ENCODE measurements at regions not wholly inside any gene's neighbourhood (a gene's known extent, or its start where the extent isn't known, plus 50 kb on each side); places are given as distances from the start of the nearest gene placed in this dataset.

GRCh38 chr9:16033253-16033652, 480.4 kb downstream of the CCDC171 start:
- no peaks in the 10 kb centered on the region for H3K79me2 ChIP-seq (ENCODE audit: insufficient read depth, low read length)
- no peaks in the 10 kb centered on the region for H4K20me1 ChIP-seq (ENCODE audit: insufficient read depth)
- ChIA-PET POLR2A (no interaction called here), CTCF (interaction anchor here (1.0 kb wide), 1 partner anchor 99 kb away, joined by 7 read pairs; no protein-coding TSS in a partner anchor), RAD21 (ENCODE audit: low non-redundant PET in 1 of 2, low total read pairs in 2 of 2, uncharacterized antibody in 2 of 2, unreplicated experiment in 2 of 2) (no interaction called here)
- TF ChIP-seq MAX (IDR thresholded peaks at IDR 0.05) (no peak), ZFX (IDR thresholded peaks at IDR 0.05) (no peak), RAD21 (IDR thresholded peaks at IDR 0.05; ENCODE audit: low read depth) (no peak), CBX3 (IDR thresholded peaks at IDR 0.05; ENCODE audit: low read depth) (no peak), CEBPB (IDR thresholded peaks at IDR 0.05; ENCODE audit: low read depth) (no peak), EZH2 (IDR thresholded peaks at IDR 0.05) (no peak), ATF3 (IDR thresholded peaks at IDR 0.05) (no peak), ZNF274 (IDR thresholded peaks at IDR 0.05; ENCODE audit: low read depth, low read length) (no peak), SP1 (IDR thresholded peaks at IDR 0.05; ENCODE audit: low read depth) (no peak), SIN3A (IDR thresholded peaks at IDR 0.05; ENCODE audit: low read depth) (no peak), ZBTB33 (IDR thresholded peaks at IDR 0.05; ENCODE audit: extremely low read depth, insufficient replicate concordance, low read length) (no peak), YY1 (IDR thresholded peaks at IDR 0.05; ENCODE audit: extremely low read depth, insufficient replicate concordance, low read depth, low read length) (no peak)
- no peak overlapping the region for H3K27ac ChIP-seq (ENCODE audit: low read depth, low read length)
- H3K27me3 ChIP-seq (ENCODE audit: insufficient read depth, low read length): no peaks in the 10 kb centered on the region
- peaks cover 10 to 38% of the 10 kb centered on the region in 2 experiments for H3K4me1 ChIP-seq (ENCODE audit: control insufficient read depth in 1 of 2, insufficient read depth in 2 of 2, low read length in 2 of 2)
- no peak overlapping the region for H3K4me3 ChIP-seq (replicated peaks in 1 of 2; ENCODE audit: low read depth in 1 of 2, low read length in 2 of 2)
- no peak for ATAC-seq
- no peak overlapping the region for H3K4me2 ChIP-seq (ENCODE audit: low read length)
- DNase-seq (ENCODE audit: low read depth, low spot score): no peak
- no peaks in the 10 kb centered on the region for H3K36me3 ChIP-seq (ENCODE audit: control insufficient read depth in 1 of 2, insufficient read depth in 2 of 2, low read length in 2 of 2)
- no TSS peak for BruUV-seq (replicated peaks)
- no peaks in the 10 kb centered on the region for H3K9me3 ChIP-seq (ENCODE audit: control insufficient read depth in 1 of 2, insufficient read depth in 1 of 2, low read depth in 1 of 2, low read length in 2 of 2)
- intact Hi-C loops (cut with micrococcal nuclease): loop anchor here (10.0 kb wide), 1 partner anchor 62 kb away; no protein-coding TSS in a partner anchor
- H2AFZ ChIP-seq (ENCODE audit: low read depth, low read length, poor library complexity, severe bottlenecking): no peak overlapping the region
- H3K9me2 ChIP-seq (ENCODE audit: insufficient read depth): no peaks in the 10 kb centered on the region
- H3K9ac ChIP-seq (ENCODE audit: low read length): no peak overlapping the region
